BJ (cell line): ENCODE measurements at regions not wholly inside any gene's neighbourhood (a gene's known extent, or its start where the extent isn't known, plus 50 kb on each side); places are given as distances from the start of the nearest gene placed in this dataset.

Experiments used
- CTCF ChIA-PET: fragments of 350-600 bp; formaldehyde crosslinking; extraction: SDS; loops from one replicate; lab custom pipeline; 2021; ENCODE audit warnings: antibody characterized with exemption, inconsistent platforms; lab: Yijun Ruan, JAX
- POLR2A ChIA-PET: fragments of 300-600 bp; sonication (Branson Sonifier 250); formaldehyde crosslinking; extraction: SDS; loops from one replicate; lab custom pipeline; 2021; ENCODE audit warnings: antibody characterized with exemption; lab: Charles Lee
- DNase-seq: peaks from one replicate; pipeline ENCODE4 v3.0.0-alpha.2; 2011; ENCODE audit warnings: low read depth
- H3K27me3 ChIP-seq: 2 replicates; pipeline ENCODE4 v1.6.0; 2011; ENCODE audit warnings: low read length; ENCODE audit not compliant: control insufficient read depth, insufficient read depth
- H3K36me3 ChIP-seq: 2 replicates; pipeline ENCODE4 v1.5.1; 2011; ENCODE audit warnings: low read length; ENCODE audit not compliant: control insufficient read depth, insufficient read depth
- H3K4me3 ChIP-seq: 2 replicates; pipeline ENCODE4 v1.5.1; 2011; ENCODE audit warnings: low read depth, mild to moderate bottlenecking, control low read depth, low read length
- TF ChIP-seq, protein P1 (sequence below): IDR thresholded peaks from 2 replicates; pipeline ENCODE4 v1.5.1; 2011; ENCODE audit warnings: low read depth, mild to moderate bottlenecking, control low read depth, inconsistent platforms, low read length, moderate library complexity; ENCODE audit not compliant: insufficient read depth

- no peak for DNase-seq
- H3K27me3 ChIP-seq = no peaks in the 10 kb centered on the region
- no peak overlapping the region for H3K4me3 ChIP-seq
- CTCF ChIA-PET = no interaction called here
- POLR2A ChIA-PET = no interaction called here
- no peaks in the 10 kb centered on the region for H3K36me3 ChIP-seq
- TF ChIP-seq, protein P1, sequence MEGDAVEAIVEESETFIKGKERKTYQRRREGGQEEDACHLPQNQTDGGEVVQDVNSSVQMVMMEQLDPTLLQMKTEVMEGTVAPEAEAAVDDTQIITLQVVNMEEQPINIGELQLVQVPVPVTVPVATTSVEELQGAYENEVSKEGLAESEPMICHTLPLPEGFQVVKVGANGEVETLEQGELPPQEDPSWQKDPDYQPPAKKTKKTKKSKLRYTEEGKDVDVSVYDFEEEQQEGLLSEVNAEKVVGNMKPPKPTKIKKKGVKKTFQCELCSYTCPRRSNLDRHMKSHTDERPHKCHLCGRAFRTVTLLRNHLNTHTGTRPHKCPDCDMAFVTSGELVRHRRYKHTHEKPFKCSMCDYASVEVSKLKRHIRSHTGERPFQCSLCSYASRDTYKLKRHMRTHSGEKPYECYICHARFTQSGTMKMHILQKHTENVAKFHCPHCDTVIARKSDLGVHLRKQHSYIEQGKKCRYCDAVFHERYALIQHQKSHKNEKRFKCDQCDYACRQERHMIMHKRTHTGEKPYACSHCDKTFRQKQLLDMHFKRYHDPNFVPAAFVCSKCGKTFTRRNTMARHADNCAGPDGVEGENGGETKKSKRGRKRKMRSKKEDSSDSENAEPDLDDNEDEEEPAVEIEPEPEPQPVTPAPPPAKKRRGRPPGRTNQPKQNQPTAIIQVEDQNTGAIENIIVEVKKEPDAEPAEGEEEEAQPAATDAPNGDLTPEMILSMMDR = no peak
Observed at GRCh38 chr3:84836961-84837360, 121.8 kb upstream of the CADM2 start.

- H3K36me3 ChIP-seq = no peaks in the 10 kb centered on the region
- ChIA-PET POLR2A (no interaction called here), CTCF (no interaction called here)
- no peaks in the 10 kb centered on the region for H3K27me3 ChIP-seq
- no peak for DNase-seq
- TF ChIP-seq, protein P1 = no peak
- H3K4me3 ChIP-seq = no peak overlapping the region
Observed at GRCh38 chr3:84877092-84877491, 81.7 kb upstream of the CADM2 start.

DNA sequence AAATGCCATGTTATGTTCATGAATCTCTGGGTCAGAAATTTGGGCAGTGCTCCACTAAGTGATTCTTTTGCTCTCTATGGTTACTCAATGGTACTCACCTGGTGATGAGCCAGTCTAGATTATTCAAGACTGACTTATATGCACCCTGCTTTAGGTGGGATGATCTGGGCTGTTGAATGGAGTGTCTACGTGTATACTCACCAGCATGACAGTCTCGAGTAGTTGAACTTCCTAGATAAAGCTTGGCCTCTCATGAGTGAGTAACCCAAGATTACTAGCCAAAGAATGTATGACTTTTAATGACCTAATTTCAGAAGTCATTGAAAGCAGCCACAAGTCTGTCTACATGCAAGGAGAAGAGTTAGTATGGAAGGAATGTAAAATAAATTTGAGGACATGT lies 77.5 kb upstream of the CADM2 start:
- Histone ChIP-seq H3K27me3 (no peaks in the 10 kb centered on the region), H3K4me3 (no peak overlapping the region), H3K36me3 (no peaks in the 10 kb centered on the region)
- DNase-seq = no peak
- TF ChIP-seq, protein P1 = no peak
- ChIA-PET CTCF (no interaction called here), POLR2A (no interaction called here)

DNA sequence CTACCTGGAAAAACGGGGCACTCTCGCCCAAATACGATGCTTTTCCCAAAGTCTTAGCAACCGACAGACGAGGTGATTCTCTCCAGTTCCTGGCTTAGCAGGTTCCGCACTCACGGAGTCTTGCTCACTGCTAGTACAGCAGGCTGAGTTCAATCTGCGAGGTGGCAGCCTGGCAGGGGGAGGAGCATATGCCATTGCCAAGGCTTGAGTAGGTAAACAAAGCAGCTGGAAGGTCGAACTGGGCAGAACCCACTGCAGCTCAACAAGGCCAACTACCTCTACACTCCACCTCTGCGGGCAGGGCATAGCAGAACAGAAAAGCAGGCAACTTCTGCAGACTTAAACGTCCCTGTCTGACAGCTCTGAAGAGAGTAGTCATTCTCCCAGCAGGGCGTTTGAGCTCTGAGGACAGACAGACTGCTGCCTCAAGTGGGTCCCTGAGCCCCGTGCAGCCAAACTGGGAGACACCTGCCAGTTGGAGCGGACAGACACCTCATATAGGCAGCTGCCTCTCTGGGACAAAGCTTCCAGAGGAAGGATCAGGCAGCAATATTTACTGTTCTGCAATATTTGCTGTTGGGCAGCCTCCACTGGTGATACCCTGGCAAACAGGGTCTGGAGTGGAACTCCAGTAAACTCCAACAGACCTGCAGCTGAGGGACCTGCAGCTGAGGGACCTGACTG lies 73.4 kb upstream of the CADM2 start:
- Histone ChIP-seq H3K27me3 (no peaks in the 10 kb centered on the region), H3K4me3 (no peak overlapping the region), H3K36me3 (no peaks in the 10 kb centered on the region)
- DNase-seq = no peak
- ChIA-PET POLR2A (no interaction called here), CTCF (no interaction called here)
- TF ChIP-seq, protein P1 = no peak

DNA sequence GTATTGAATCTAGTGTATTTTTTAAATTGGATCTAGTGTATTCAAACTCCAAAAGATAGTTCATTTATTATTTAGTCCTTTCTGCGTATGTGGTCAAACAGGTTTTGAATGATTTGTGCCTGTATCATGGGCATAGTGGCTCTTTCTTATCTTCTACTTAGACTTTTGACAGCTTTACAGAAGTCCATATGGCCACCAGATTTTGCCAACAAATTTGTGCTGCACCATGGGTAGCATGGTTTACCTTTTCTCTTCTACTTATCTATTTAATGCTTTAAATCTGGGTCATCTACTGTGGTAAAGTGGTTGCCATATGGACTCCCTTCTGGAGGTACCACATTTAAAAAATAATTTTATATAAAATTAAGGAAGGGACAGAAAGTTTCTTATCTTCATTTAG lies 66.9 kb upstream of the CADM2 start:
- POLR2A ChIA-PET = no interaction called here
- DNase-seq = no peak
- CTCF ChIA-PET = no interaction called here
- H3K36me3 ChIP-seq = no peaks in the 10 kb centered on the region
- no peaks in the 10 kb centered on the region for H3K27me3 ChIP-seq
- no peak overlapping the region for H3K4me3 ChIP-seq
- TF ChIP-seq, protein P1 = no peak
